Brain microvascular endothelial cell (primary cell): ENCODE measurements at regions not wholly inside any gene's neighbourhood (a gene's known extent, or its start where the extent isn't known, plus 50 kb on each side); places are given as distances from the start of the nearest gene placed in this dataset.

Source experiments
- DNase-seq: peaks from one replicate; pipeline ENCODE4 v3.0.0-alpha.2; 2020
- H3K27ac ChIP-seq: fragments of 250-450 bp; sonication (Bioruptor Pico); 2 replicates; pipeline ENCODE4 v1.5.1; 2020; ENCODE audit warnings: mild to moderate bottlenecking, moderate library complexity
- H3K27me3 ChIP-seq: fragments of 250-450 bp; sonication (Bioruptor Pico); replicated peaks from 2 replicates; pipeline ENCODE4 v1.5.1; 2020; ENCODE audit warnings: mild to moderate bottlenecking
- H3K36me3 ChIP-seq: fragments of 250-450 bp; sonication (Bioruptor Pico); replicated peaks from 2 replicates; pipeline ENCODE4 v1.5.1; 2020; ENCODE audit warnings: mild to moderate bottlenecking
- H3K4me3 ChIP-seq: 2 replicates; pipeline ENCODE4 v1.5.1; 2011; ENCODE audit warnings: low read depth, mild to moderate bottlenecking, control low read depth, low read length, moderate library complexity
- CTCF ChIP-seq: IDR thresholded peaks from 2 replicates; pipeline ENCODE4 v1.5.1; 2011; ENCODE audit warnings: low read depth, mild to moderate bottlenecking, moderate library complexity, low read length, control low read depth, inconsistent platforms; ENCODE audit errors: missing control alignments
- in situ Hi-C: cut with HindIII; loops from 2 replicates; pipeline ENCODE4 v1.10.0; 2017; ENCODE audit warnings: low sequenced_read_pairs, low pct_ligation_motif_present

DNA sequence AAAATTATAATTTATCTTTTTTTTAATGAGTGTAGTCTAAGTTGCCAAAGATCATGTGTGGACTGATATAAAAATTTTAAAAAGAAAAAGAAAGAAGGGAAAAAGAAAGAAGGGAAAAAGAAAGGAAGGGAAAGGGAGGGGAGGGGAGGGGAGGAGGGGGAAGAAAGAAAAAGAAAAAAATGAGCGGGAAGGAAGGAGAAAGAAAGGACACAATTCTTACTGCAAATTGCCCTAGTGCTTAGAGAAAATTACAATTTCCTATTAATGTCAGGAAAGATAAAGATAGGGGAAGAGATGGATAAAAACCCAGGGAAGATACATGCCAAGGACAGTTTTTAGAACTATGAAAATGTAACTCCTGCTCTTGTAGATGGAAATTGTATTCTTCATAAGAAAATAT, 789.7 kb upstream of the GRAMD2B start:
- no peaks in the 10 kb centered on the region for H3K27me3 ChIP-seq
- TF ChIP-seq CTCF, result no peak
- in situ Hi-C loops, result no loop called here
- H3K27ac ChIP-seq, result no peak overlapping the region
- no peak for DNase-seq
- no peaks in the 10 kb centered on the region for H3K36me3 ChIP-seq
- H3K4me3 ChIP-seq, result no peak overlapping the region

DNA sequence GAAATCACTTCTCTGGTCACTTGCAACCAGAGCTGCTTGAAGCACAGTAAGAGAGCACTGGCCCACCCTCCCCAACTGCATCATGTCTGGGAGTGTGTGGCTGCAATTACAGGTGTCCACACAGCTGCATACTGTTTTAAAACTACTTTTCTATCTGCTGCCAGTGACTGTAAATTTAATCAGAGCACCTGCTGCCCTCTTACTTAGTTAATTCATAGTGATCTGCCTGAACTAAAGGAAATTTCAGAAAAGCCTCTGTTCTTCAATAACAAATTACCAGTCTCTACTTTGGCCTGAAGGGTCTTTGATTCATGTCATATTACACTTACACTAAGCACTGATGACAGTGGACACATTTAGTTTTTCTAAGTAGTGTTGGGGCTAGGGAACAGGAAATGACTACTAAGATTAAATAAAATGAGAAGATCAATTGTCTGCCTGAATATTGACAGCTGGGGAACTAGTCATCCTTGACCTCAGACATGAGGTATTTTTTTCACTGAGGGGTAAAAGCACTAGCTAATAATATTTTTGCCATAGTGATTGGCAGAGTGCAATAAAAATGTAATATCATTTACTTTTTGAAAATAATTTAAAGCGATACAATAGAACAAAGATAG, 788.9 kb upstream of the GRAMD2B start:
- no peaks in the 10 kb centered on the region for H3K27me3 ChIP-seq
- no peak for DNase-seq
- H3K4me3 ChIP-seq, result no peak overlapping the region
- no peaks in the 10 kb centered on the region for H3K36me3 ChIP-seq
- no peak for TF ChIP-seq CTCF
- in situ Hi-C loops, result no loop called here
- no peak overlapping the region for H3K27ac ChIP-seq

- no peak for DNase-seq
- Histone ChIP-seq H3K36me3 (no peaks in the 10 kb centered on the region), H3K4me3 (no peak overlapping the region), H3K27ac (no peak overlapping the region), H3K27me3 (no peaks in the 10 kb centered on the region)
- in situ Hi-C loops, result no loop called here
- TF ChIP-seq CTCF, result no peak
Measured at GRCh38 chr5:125639858-125640257, 783.4 kb upstream of the GRAMD2B start.

GRCh38 chr5:125652761-125653160, 770.4 kb upstream of the GRAMD2B start:
- H3K27me3 ChIP-seq, result no peaks in the 10 kb centered on the region
- no peaks in the 10 kb centered on the region for H3K36me3 ChIP-seq
- in situ Hi-C loops, result no loop called here
- DNase-seq, result no peak
- no peak overlapping the region for H3K4me3 ChIP-seq
- H3K27ac ChIP-seq, result no peak overlapping the region
- TF ChIP-seq CTCF, result no peak

DNA sequence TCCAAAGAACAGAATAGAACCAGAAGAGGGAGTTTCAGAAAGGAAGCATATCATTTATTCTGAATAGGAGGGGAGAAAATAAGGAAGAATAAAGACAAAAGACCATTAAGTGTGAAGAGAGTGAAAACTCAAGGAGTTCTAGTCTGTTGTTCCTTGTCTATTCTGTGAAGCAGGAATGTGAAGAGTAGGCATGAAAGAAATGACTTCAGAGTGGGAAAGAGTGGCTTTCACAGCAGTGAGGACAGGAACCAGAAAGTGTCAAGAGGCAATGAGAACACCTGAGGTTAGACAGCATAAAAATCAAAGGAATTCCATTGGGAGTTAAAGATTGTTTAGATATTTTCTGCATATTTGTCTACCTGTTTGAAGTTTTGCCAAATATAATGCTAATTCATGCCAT, 768.8 kb upstream of the GRAMD2B start:
- in situ Hi-C loops, result no loop called here
- no peak overlapping the region for H3K4me3 ChIP-seq
- H3K36me3 ChIP-seq, result no peaks in the 10 kb centered on the region
- H3K27me3 ChIP-seq, result no peaks in the 10 kb centered on the region
- TF ChIP-seq CTCF, result no peak
- DNase-seq, result no peak
- no peak overlapping the region for H3K27ac ChIP-seq

GRCh38 chr5:125655156-125655555, 768.1 kb upstream of the GRAMD2B start:
- no peak for DNase-seq
- in situ Hi-C loops, result no loop called here
- Histone ChIP-seq H3K27me3 (no peaks in the 10 kb centered on the region), H3K36me3 (no peaks in the 10 kb centered on the region), H3K4me3 (no peak overlapping the region), H3K27ac (no peak overlapping the region)
- no peak for TF ChIP-seq CTCF
